Transverse colon (tissue), 4 donors: ENCODE measurements at regions not wholly inside any gene's neighbourhood (a gene's known extent, or its start where the extent isn't known, plus 50 kb on each side); places are given as distances from the start of the nearest gene placed in this dataset.

Experiments
- CTCF ChIP-seq, 5 experiments: fragments of 200-600 bp in 3 of 5; fragments of 450-650 bp in 2 of 5; sonication (generic) in 3 of 5; IDR thresholded peaks; 1 replicate in 2 of 5; 2 replicates in 3 of 5; pipeline ENCODE4 v1.5.1; 2016 to 2017; ENCODE audit warnings: antibody characterized with exemption in 5 of 5, inconsistent platforms in 3 of 5, mild to moderate bottlenecking in 2 of 5, moderate library complexity in 1 of 5
- POLR2A ChIP-seq: fragments of 450-650 bp; IDR thresholded peaks from one replicate; pipeline ENCODE4 v1.6.1; 2016; ENCODE audit warnings: antibody characterized with exemption, mild to moderate bottlenecking, moderate library complexity
- POLR2AphosphoS5 ChIP-seq, 3 donors: sonication (generic); formaldehyde crosslinking; IDR thresholded peaks; one replicate each; pipeline ENCODE4 v1.6.1; 2016; ENCODE audit warnings: antibody characterized with exemption in 3 of 3

- TF ChIP-seq CTCF (IDR thresholded peaks at IDR 0.05) (no peak), POLR2A (no peak), POLR2AphosphoS5 (IDR thresholded peaks at IDR 0.05) (no peak)
Observed at GRCh38 chr7:12754179-12754578, 66.7 kb downstream of the ARL4A start.
